MM.1S (cell line): ENCODE measurements at regions not wholly inside any gene's neighbourhood (a gene's known extent, or its start where the extent isn't known, plus 50 kb on each side); places are given as distances from the start of the nearest gene placed in this dataset.

Experiments used
- CTCF ChIP-seq: fragments of 300-600 bp; sonication (generic); IDR thresholded peaks from 2 replicates; pipeline ENCODE4 v1.5.1; 2016; ENCODE audit warnings: antibody characterized with exemption, low read length, mixed read lengths
- EZH2 ChIP-seq: fragments of 300-600 bp; sonication (generic); optimal IDR thresholded peaks from 2 replicates; pipeline ENCODE3; 2017; ENCODE audit warnings: low read depth, mild to moderate bottlenecking, antibody characterized with exemption, low read length, mixed read lengths

- TF ChIP-seq CTCF, result no peak
- no peak for TF ChIP-seq EZH2
Measured at GRCh38 chr4:83716874-83717273, 181.0 kb downstream of the GPAT3 start.
